ENCODE measurements at regions not wholly inside any gene's neighbourhood (a gene's known extent, or its start where the extent isn't known, plus 50 kb on each side); places are given as distances from the start of the nearest gene placed in this dataset.

GRCh38 chr11:80948781-80949180 is 1508.0 kb upstream of the TENM4 start:
- TF ChIP-seq ZFP36L1 (CRISPR knock-in tag; IDR thresholded peaks at IDR 0.05) (no peak), CCAR2 (optimal IDR thresholded peaks at IDR 0.05; ENCODE audit: low read depth, low read length) (no peak), HCFC1 (IDR thresholded peaks at IDR 0.05; ENCODE audit: low read depth, low read length) (no peak), ELF4 (CRISPR knock-in tag; IDR thresholded peaks at IDR 0.05; ENCODE audit: borderline replicate concordance) (no peak), CREB1 (IDR thresholded peaks at IDR 0.05) (no peak), CREB1 (CRISPR knock-in tag; IDR thresholded peaks at IDR 0.05) (no peak), ARNTL (CRISPR knock-in tag; IDR thresholded peaks at IDR 0.05) (no peak), EZH2 (conservative IDR thresholded peaks at IDR 0.05; ENCODE audit: low read depth, low read length) (no peak), PRDM15 (CRISPR knock-in tag; IDR thresholded peaks at IDR 0.05) (no peak), RBAK (CRISPR knock-in tag; IDR thresholded peaks at IDR 0.05) (no peak), ZBTB33 (CRISPR knock-in tag; IDR thresholded peaks at IDR 0.05) (no peak)
